ENCODE measurements at regions not wholly inside any gene's neighbourhood (a gene's known extent, or its start where the extent isn't known, plus 50 kb on each side); places are given as distances from the start of the nearest gene placed in this dataset.
A peak's percentile ranks its signal among the peaks of the same experiment; 100 is the strongest.

DNA sequence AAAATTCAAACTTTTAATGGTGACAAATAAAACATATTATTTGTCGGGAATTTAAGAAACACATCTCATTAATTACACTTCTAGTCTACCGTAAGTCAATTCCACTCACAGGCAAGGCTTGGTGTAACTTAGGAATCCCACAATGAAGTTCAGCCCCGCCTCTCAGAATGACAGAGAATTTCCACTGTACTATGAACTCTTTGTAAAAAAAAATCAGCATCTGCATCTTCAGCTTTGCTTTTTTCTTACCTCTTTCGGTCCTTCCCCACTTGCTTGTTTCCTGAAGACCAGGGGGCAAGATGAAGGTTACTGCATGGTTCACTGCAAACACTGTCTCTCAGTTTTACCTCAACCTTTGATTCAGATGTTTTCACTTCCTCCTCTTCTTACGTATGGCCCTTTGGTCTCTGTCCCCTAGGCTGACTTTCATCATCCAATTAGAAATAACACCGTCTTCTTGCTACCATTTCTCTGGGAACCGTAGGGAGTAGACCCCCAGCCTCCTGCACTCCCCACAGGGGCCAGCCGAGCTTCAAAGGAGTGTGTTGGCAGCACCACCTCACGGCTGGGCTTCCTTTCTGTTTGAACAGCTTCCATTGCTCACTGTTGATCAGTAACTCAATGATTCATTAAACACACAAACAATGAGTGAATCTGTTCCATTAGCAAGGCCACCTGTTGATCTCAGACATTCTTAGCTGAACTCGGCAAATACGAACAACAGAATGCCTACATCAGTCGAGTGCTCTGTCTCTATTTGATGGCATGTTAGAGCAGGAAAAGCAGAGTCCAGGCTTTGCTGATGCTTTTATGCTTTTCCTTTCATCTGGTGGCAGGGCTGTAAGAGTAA lies 343.0 kb downstream of the BMP4 start:
- WGBS, result 70% methylated on average over 12 of the region's 12 CpGs
- H3K36me3 ChIP-seq (ENCODE audit: insufficient read depth), result no peaks in the 10 kb centered on the region
- no peak for DNase-seq (ENCODE audit: extremely low spot score)
- no peak overlapping the region for H3K4me3 ChIP-seq (ENCODE audit: low read depth, low read length)
- H3K27ac ChIP-seq (ENCODE audit: low read depth), result no peak overlapping the region
- no peaks in the 10 kb centered on the region for H3K4me1 ChIP-seq (ENCODE audit: insufficient read depth)

DNA sequence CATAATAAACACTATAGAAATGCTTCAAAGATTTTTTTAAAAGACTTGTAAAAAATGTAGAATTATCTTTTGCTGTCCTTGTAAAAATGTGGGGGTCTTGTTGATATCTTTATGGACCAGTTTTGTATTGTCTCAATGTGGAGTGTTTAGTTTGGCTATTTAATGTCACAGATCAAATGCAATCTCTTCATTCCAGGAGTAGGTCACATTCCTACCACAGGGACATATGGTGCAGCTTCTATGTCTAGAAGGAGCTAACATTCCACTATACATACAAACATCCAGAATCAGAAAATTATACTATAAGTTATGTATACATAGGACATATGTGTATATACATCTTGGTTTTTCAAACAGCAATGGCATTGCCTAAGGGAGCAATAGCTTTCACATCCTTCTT lies 345.7 kb downstream of the BMP4 start:
- Histone ChIP-seq H3K4me1 (ENCODE audit: insufficient read depth) (no peaks in the 10 kb centered on the region), H3K27ac (ENCODE audit: low read depth) (no peak overlapping the region), H3K36me3 (ENCODE audit: insufficient read depth) (no peaks in the 10 kb centered on the region), H3K4me3 (ENCODE audit: low read depth, low read length) (no peak overlapping the region)
- no peak for DNase-seq (ENCODE audit: extremely low spot score)

DNA sequence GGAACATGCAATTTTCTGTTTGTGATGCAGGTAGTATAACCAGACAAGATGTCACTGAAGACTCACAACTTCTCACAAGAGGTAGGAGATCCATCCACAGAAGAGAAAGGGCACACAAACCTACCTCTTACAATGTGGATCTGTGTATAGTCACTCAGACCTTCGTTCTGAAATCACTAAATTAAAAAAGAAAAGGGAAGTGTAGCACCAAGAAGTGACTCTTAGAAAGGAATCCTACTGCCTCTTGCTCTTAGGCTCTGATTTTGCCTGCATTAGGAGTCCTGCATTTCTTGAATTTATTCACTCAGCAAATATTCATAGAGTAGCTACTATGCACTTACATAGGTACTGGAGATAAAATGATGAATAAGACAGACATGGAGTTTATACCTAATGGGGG lies 347.6 kb downstream of the BMP4 start:
- no peak for DNase-seq (ENCODE audit: extremely low spot score)
- WGBS, result 82% methylated on average over 1 of the region's 1 CpG
- H3K4me3 ChIP-seq (ENCODE audit: low read depth, low read length), result no peak overlapping the region
- H3K36me3 ChIP-seq (ENCODE audit: insufficient read depth), result no peaks in the 10 kb centered on the region
- H3K4me1 ChIP-seq (ENCODE audit: insufficient read depth), result no peaks in the 10 kb centered on the region
- no peak overlapping the region for H3K27ac ChIP-seq (ENCODE audit: low read depth)

DNA sequence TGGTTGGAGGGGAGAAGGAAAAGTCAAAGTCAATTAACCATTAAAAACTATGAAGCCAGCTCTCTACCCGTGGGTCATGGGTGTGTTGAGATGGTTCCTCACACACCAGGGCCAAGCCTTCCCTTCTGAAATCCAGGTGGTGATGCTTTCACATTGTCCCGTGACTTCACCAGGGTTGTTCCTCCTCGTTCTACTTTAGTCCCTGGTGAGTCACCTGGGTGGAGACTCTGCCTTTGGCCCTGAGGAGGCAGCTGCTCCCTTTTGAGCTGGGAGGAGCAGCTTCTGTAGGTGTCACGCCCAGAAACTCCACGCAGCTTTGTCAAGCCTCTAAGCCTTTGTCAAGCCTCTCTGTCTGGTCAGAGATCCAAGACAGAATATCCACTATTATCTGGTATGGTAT lies 348.3 kb downstream of the BMP4 start:
- Histone ChIP-seq H3K4me1 (ENCODE audit: insufficient read depth) (no peaks in the 10 kb centered on the region), H3K36me3 (ENCODE audit: insufficient read depth) (no peaks in the 10 kb centered on the region), H3K27ac (ENCODE audit: low read depth) (no peak overlapping the region), H3K4me3 (ENCODE audit: low read depth, low read length) (no peak overlapping the region)
- no peak for DNase-seq (ENCODE audit: extremely low spot score)
- WGBS, result 72% methylated on average over 5 of the region's 5 CpGs

DNA sequence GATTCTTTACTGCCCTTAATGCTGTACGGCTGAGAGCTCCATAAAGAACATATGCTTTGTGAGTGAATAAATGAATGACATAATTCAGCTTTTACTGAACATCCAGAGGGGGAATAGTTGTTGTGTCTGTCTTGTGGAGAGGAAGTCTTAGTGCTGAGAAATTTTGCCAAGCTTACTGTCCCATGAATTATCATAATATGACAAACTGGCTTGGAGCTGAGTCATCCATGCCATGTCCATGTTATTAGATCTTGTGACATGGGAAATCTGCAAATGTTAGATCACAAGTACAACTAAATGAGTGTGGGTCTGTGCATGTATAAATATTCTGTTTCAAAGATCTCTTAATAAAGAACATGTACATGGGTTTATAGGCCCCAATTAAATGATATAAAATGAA lies 350.4 kb downstream of the BMP4 start:
- H3K4me1 ChIP-seq (ENCODE audit: insufficient read depth), result no peaks in the 10 kb centered on the region
- no peak overlapping the region for H3K4me3 ChIP-seq (ENCODE audit: low read depth, low read length)
- WGBS, result 89% methylated on average over 1 of the region's 1 CpG
- H3K36me3 ChIP-seq (ENCODE audit: insufficient read depth), result no peaks in the 10 kb centered on the region
- no peak for DNase-seq (ENCODE audit: extremely low spot score)
- no peak overlapping the region for H3K27ac ChIP-seq (ENCODE audit: low read depth)

DNA sequence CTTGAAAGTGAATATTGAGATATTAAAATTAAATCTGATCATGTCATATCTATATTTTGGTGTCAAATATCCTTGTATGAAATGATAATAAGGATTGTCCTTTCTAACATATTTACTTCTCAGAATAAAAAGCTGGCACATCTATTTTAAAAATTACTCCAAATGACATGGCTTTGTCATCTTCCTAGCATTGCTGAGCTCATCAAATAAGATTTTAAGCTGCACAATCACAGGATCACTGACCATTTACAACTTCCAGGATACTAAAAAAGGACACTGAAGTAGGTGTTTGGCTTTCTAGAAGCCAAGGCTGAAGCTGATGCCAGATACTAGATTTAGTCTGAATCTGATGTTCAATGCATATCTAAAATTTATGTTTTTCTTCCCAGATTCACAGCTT lies 351.1 kb downstream of the BMP4 start:
- no peak for DNase-seq (ENCODE audit: extremely low spot score)
- no peak overlapping the region for H3K27ac ChIP-seq (ENCODE audit: low read depth)
- no peak overlapping the region for H3K4me3 ChIP-seq (ENCODE audit: low read depth, low read length)
- H3K36me3 ChIP-seq (ENCODE audit: insufficient read depth), result no peaks in the 10 kb centered on the region
- H3K4me1 ChIP-seq (ENCODE audit: insufficient read depth), result no peaks in the 10 kb centered on the region

DNA sequence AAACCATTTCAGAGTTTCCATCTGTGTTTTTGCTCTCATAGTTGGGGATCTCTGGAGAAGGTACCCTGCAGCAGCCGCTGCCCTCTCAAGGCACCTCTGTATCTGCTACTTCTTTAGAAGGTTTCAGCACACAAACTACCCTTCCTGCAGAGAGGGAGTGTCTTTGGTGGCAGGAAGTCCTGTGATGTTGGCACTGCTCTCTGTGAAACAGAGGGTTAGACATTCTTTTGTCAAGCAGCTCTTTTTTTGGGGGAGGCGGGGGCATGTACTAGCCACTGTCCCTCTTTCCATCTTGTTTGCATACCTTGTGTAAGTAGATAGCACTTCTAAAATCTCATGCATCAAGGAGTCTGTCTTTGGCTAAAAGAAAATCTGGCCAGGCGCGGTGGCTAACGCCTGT lies 352.6 kb downstream of the BMP4 start:
- WGBS, result 96% methylated on average over 5 of the region's 5 CpGs
- no peak for DNase-seq (ENCODE audit: extremely low spot score)
- Histone ChIP-seq H3K4me1 (ENCODE audit: insufficient read depth) (no peaks in the 10 kb centered on the region), H3K4me3 (ENCODE audit: low read depth, low read length) (no peak overlapping the region), H3K27ac (ENCODE audit: low read depth) (no peak overlapping the region), H3K36me3 (ENCODE audit: insufficient read depth) (no peaks in the 10 kb centered on the region)

DNA sequence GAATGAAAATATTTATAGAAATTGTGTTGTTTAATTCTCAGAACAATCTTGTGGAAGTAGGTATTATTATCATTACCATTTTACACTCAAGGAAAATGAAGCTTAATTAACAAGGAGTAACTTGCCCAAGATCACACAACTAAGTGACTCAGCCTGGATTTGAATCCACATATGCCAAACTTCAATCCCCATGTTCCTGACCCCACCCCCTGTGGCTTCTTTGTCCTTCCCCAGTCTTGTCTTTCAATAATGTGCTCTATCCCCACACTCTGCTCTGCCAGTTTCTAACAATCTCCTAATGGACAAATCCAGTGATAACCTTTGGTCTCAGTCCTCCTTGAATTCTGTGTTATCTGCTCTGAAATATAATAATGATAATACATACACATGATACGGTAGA lies 355.2 kb downstream of the BMP4 start:
- Histone ChIP-seq H3K27ac (ENCODE audit: low read depth) (no peak overlapping the region), H3K36me3 (ENCODE audit: insufficient read depth) (no peaks in the 10 kb centered on the region), H3K4me3 (ENCODE audit: low read depth, low read length) (no peak overlapping the region), H3K4me1 (ENCODE audit: insufficient read depth) (no peaks in the 10 kb centered on the region)
- no peak for DNase-seq (ENCODE audit: extremely low spot score)
- 91% methylated on average over 1 of the region's 1 CpG for WGBS

DNA sequence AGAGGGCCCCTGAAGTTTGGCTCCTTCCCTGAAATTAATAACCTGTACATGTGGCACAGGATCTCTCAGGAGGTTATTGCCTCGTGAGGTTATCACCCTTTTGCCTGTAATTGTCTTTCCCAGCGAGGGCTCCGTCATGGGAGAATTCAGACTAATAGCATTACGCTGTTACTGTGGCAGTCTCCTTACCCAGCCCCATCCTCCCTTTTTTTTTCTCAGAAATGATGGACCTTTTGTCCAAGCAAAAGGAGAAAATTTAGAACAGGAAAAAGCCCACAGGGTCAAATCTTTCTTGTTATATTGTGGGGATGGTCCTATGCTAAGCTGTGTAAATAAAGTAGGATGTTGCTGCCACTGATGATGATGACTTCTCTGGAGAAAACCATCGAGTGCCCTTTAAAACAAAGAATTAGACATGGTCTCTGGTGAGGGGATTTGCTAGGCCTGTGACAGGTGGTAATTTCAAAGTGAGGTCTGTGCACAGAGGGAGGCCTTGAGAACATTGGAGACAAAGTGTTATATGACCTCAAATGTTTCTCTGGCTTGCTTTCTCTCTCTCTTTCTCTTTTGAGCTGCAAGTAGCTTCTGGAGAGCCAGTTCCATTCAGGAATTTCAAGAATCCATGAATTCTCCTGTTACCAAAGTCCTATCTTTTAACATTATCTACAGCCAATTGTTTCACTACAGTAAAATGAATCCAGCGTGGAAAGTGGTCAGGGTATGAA lies 357.2 kb downstream of the BMP4 start:
- H3K4me3 ChIP-seq (ENCODE audit: low read depth, low read length), result no peak overlapping the region
- no peaks in the 10 kb centered on the region for H3K36me3 ChIP-seq (ENCODE audit: insufficient read depth)
- 81% methylated on average over 6 of the region's 6 CpGs for WGBS
- no peaks in the 10 kb centered on the region for H3K4me1 ChIP-seq (ENCODE audit: insufficient read depth)
- H3K27ac ChIP-seq (ENCODE audit: low read depth), result no peak overlapping the region
- DNase-seq (ENCODE audit: extremely low spot score), result no peak

DNA sequence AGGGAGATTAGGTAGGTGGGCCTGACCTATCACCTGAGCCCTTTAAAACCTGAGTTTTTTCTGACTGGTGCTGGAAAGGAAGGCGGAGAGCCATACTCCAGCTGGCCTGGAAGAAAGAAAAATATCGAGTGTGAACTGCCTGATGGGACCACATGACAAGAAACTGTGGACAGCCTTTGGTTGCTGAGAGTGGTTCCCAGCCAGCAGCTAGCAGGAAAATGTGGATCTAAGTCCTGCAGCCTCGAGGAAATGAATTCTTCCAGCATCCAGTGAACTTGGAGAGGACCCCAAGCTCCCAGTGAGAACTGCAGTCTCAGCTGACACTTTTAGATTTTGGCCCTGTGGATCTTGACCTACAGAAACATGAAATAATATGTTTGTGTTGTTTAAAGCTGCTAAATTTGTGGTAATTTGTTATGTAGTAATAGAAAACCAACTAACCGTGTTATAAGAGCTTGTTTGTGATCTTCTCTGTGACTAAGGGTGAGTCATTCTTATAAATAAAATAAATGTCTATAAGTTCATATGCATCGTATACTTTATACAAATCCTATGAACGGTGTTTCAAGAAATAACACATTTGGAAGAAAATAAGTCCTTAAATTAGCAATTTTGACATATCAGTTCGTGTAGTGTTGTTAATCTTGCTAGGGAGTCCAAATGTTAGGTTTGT lies 359.6 kb downstream of the BMP4 start:
- Histone ChIP-seq H3K27ac (ENCODE audit: low read depth) (no peak overlapping the region), H3K4me1 (ENCODE audit: insufficient read depth) (no peaks in the 10 kb centered on the region), H3K36me3 (ENCODE audit: insufficient read depth) (no peaks in the 10 kb centered on the region), H3K4me3 (ENCODE audit: low read depth, low read length) (no peak overlapping the region)
- no peak for DNase-seq (ENCODE audit: extremely low spot score)
- WGBS, result 58% methylated on average over 7 of the region's 7 CpGs

DNA sequence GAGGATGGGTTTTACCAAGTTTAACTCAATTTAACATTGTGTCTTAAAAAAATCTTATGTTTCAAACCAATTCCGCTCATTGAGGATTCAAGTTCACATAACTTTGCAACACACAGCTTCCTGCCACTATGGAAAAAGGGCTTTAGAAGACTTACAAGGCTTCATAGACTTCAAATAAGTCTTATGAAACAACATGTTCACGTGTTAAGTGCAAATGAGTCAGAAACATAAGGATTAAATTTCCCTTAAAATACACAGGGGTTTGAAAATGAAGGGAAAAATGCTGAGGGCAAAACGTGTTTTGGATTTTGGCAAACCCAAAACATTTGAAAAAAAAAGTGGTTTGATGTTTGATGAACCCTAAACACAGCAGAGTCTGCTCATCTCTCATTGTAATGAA lies 364.8 kb downstream of the BMP4 start:
- DNase-seq (ENCODE audit: extremely low spot score), result no peak

DNA sequence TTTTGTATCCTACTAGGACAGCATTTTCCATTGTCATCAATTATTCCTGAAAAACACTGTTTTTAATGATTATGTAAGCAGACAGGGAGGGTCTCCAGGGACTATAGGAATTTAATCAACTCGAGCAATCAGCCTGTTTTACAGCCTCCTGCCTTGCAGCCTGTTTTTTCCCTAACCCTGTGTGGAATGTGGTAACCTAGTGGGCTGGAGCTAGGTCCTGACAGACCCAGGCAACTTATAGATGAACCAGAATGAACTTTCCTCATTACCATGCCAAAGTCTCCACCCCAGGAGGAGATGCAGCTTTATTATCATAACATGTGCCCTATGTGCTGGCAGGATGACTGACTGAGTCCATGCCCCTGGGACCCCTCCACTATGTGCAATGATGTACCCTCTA lies 375.1 kb downstream of the BMP4 start:
- Histone ChIP-seq H3K27ac (ENCODE audit: low read depth) (no peak overlapping the region), H3K36me3 (ENCODE audit: insufficient read depth) (no peaks in the 10 kb centered on the region), H3K4me3 (ENCODE audit: low read depth, low read length) (no peak overlapping the region), H3K4me1 (ENCODE audit: insufficient read depth) (no peaks in the 10 kb centered on the region)
- no peak for DNase-seq (ENCODE audit: extremely low spot score)
- WGBS, result 62% methylated on average over 1 of the region's 1 CpG

More for the DNA sequence above, 364.8 kb downstream of the BMP4 start:
- no peaks in the 10 kb centered on the region for H3K36me3 ChIP-seq (ENCODE audit: insufficient read depth)
- H3K27ac ChIP-seq (ENCODE audit: low read depth), result no peak overlapping the region
- no peaks in the 10 kb centered on the region for H3K4me1 ChIP-seq (ENCODE audit: insufficient read depth)
- 80% methylated on average over 3 of the region's 3 CpGs for WGBS
- H3K4me3 ChIP-seq (ENCODE audit: low read depth, low read length), result no peak overlapping the region

DNA sequence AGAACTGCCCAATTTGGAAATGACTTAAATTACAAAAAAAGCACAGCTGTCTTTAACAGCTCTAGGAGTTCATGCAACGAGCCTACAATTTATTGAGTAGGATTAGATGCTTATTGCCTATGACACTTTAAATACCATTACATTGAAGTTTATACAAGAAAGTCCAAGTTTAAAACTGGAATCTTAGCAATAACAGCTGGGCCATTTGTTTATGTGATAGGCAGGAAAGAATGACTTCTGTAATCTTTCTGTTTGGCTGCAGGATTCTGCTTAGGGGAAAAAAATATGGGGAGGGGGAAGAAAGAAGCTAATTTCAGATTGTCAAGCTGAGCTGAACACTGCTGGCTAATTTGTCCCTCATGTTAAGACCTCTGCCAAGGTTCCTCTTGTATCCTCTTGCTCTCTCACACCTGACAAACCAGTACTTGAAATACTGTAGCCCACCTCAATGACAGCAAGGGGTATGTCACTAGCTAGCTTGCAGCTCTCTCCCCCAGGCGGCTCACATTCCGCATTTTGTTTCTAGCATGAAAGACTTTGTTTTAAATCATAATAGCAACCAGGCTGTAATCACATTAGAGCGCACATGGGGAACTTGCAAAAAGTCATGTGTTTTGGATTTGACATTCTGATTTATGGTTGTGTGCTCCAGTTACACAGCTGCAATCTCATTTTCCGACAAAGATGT lies 384.8 kb downstream of the BMP4 start:
- 16% methylated on average over 5 of the region's 5 CpGs for WGBS
- Histone ChIP-seq H3K27ac (ENCODE audit: low read depth) (no peak overlapping the region), H3K4me3 (ENCODE audit: low read depth, low read length) (no peak overlapping the region), H3K4me1 (ENCODE audit: insufficient read depth) (no peaks in the 10 kb centered on the region), H3K36me3 (ENCODE audit: insufficient read depth) (no peaks in the 10 kb centered on the region)
- peak; percentile 50 for DNase-seq (ENCODE audit: extremely low spot score)

Data from urinary bladder (tissue), 3 donors.